DOHH2 (cell line): ENCODE measurements at regions not wholly inside any gene's neighbourhood (a gene's known extent, or its start where the extent isn't known, plus 50 kb on each side); places are given as distances from the start of the nearest gene placed in this dataset.

Source experiments
- EZH2phosphoT487 ChIP-seq: fragments of 200-600 bp; sonication (generic); IDR thresholded peaks from 2 replicates; pipeline ENCODE4 v1.6.1; 2017; ENCODE audit warnings: borderline replicate concordance, mild to moderate bottlenecking, antibody characterized with exemption, low read length, moderate library complexity, mixed read lengths
- TF ChIP-seq, protein P1 (sequence below): fragments of 200-600 bp; sonication (generic); IDR thresholded peaks from one replicate; pipeline ENCODE4 v1.5.1; 2014; ENCODE audit warnings: antibody characterized with exemption, mild to moderate bottlenecking, low read depth, low read length; ENCODE audit not compliant: poor library complexity, severe bottlenecking

GRCh38 chr12:113611652-113612051 lies 140.0 kb upstream of the LHX5 start:
- TF ChIP-seq, protein P1, sequence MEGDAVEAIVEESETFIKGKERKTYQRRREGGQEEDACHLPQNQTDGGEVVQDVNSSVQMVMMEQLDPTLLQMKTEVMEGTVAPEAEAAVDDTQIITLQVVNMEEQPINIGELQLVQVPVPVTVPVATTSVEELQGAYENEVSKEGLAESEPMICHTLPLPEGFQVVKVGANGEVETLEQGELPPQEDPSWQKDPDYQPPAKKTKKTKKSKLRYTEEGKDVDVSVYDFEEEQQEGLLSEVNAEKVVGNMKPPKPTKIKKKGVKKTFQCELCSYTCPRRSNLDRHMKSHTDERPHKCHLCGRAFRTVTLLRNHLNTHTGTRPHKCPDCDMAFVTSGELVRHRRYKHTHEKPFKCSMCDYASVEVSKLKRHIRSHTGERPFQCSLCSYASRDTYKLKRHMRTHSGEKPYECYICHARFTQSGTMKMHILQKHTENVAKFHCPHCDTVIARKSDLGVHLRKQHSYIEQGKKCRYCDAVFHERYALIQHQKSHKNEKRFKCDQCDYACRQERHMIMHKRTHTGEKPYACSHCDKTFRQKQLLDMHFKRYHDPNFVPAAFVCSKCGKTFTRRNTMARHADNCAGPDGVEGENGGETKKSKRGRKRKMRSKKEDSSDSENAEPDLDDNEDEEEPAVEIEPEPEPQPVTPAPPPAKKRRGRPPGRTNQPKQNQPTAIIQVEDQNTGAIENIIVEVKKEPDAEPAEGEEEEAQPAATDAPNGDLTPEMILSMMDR, result no peak
- TF ChIP-seq EZH2phosphoT487, result no peak
